GM23338 (cell line): ENCODE measurements at regions not wholly inside any gene's neighbourhood (a gene's known extent, or its start where the extent isn't known, plus 50 kb on each side); places are given as distances from the start of the nearest gene placed in this dataset.

Experiments used
- ATAC-seq: fragments of 200-7000 bp; cut with Tn5 transposase; 3 replicates; pipeline ENCODE4 v1.9.1; 2020
- DNase-seq: peaks from one replicate; pipeline ENCODE4 v3.0.0-alpha.2; 2015; ENCODE audit warnings: low spot score
- H2AFZ ChIP-seq: fragments of 200-600 bp; sonication (generic); 2 replicates; pipeline ENCODE4 v1.8.0; 2016; ENCODE audit warnings: antibody characterized with exemption, mild to moderate bottlenecking, moderate library complexity
- H3F3A ChIP-seq: fragments of 200-600 bp; sonication (generic); replicated peaks from 2 replicates; pipeline ENCODE4 v1.8.0; 2017; ENCODE audit warnings: antibody characterized with exemption, mixed run types, low read depth
- H3K27ac ChIP-seq: fragments of 200-600 bp; sonication (generic); 2 replicates; pipeline ENCODE4 v1.6.1; 2016; ENCODE audit warnings: low read depth
- H3K27me3 ChIP-seq: fragments of 200-600 bp; sonication (generic); 2 replicates; pipeline ENCODE4 v1.8.0; 2016; ENCODE audit warnings: mild to moderate bottlenecking, mixed run types, moderate library complexity; ENCODE audit not compliant: insufficient read depth
- H3K36me3 ChIP-seq: fragments of 200-600 bp; sonication (generic); 2 replicates; pipeline ENCODE4 v1.8.0; 2016; ENCODE audit warnings: mild to moderate bottlenecking; ENCODE audit not compliant: insufficient read depth
- H3K4me1 ChIP-seq: fragments of 200-600 bp; sonication (generic); 2 replicates; pipeline ENCODE4 v1.8.0; 2016; ENCODE audit warnings: mild to moderate bottlenecking, moderate library complexity; ENCODE audit not compliant: insufficient read depth
- H3K4me2 ChIP-seq: fragments of 200-600 bp; sonication (generic); 2 replicates; pipeline ENCODE4 v1.7.1; 2017; ENCODE audit warnings: mixed run types
- H3K4me3 ChIP-seq: fragments of 200-600 bp; sonication (generic); 2 replicates; pipeline ENCODE4 v1.6.1; 2016; ENCODE audit warnings: mixed run types
- H3K79me2 ChIP-seq: fragments of 200-600 bp; sonication (generic); replicated peaks from 2 replicates; pipeline ENCODE4 v1.8.0; 2017; ENCODE audit warnings: mild to moderate bottlenecking; ENCODE audit not compliant: insufficient read depth
- H3K9me2 ChIP-seq: fragments of 200-600 bp; sonication (generic); 2 replicates; pipeline ENCODE4 v1.8.0; 2017; ENCODE audit not compliant: insufficient read depth
- H4K20me1 ChIP-seq: fragments of 200-600 bp; sonication (generic); replicated peaks from 2 replicates; pipeline ENCODE4 v1.8.0; 2017; ENCODE audit warnings: mild to moderate bottlenecking; ENCODE audit not compliant: insufficient read depth
- H3K27ac Mint-ChIP-seq: 2 replicates; pipeline ENCODE4 v1.8.0; 2020; ENCODE audit warnings: inconsistent platforms, mild to moderate bottlenecking, moderate library complexity, mixed read lengths
- H3K27me3 Mint-ChIP-seq: 3 replicates; pipeline ENCODE4 v1.8.0; 2022; ENCODE audit warnings: low read depth, mild to moderate bottlenecking, moderate library complexity, mixed read lengths, inconsistent platforms; ENCODE audit not compliant: insufficient read depth, poor library complexity
- H3K36me3 Mint-ChIP-seq: 3 replicates; pipeline ENCODE4 v1.8.0; 2021; ENCODE audit warnings: low read depth, mild to moderate bottlenecking, inconsistent platforms, moderate library complexity, mixed read lengths
- H3K4me1 Mint-ChIP-seq: 3 replicates; pipeline ENCODE4 v1.8.0; 2020; ENCODE audit warnings: mild to moderate bottlenecking, inconsistent platforms, mixed read lengths
- H3K4me3 Mint-ChIP-seq: 3 replicates; pipeline ENCODE4 v1.8.0; 2021; ENCODE audit warnings: moderate library complexity, mild to moderate bottlenecking, inconsistent platforms, mixed read lengths
- H3K9me3 Mint-ChIP-seq: 3 replicates; pipeline ENCODE4 v1.8.0; 2020; ENCODE audit warnings: moderate library complexity, mild to moderate bottlenecking, inconsistent platforms, mixed read lengths
- CREB1 ChIP-seq: fragments of 250-450 bp; sonication (Bioruptor Pico); IDR thresholded peaks from 2 replicates; pipeline ENCODE4 v1.5.0; 2020; ENCODE audit warnings: low read depth, mild to moderate bottlenecking, moderate library complexity
- POLR2AphosphoS5 ChIP-seq: IDR thresholded peaks from 2 replicates; pipeline ENCODE4 v1.6.1; 2016; ENCODE audit warnings: antibody characterized with exemption, low read depth
- REST ChIP-seq: IDR thresholded peaks from one replicate; pipeline ENCODE4 v1.6.1; 2018; ENCODE audit warnings: antibody characterized with exemption; ENCODE audit not compliant: unreplicated experiment
- STAT1 ChIP-seq: IDR thresholded peaks from one replicate; pipeline ENCODE4 v1.6.1; 2016; ENCODE audit warnings: antibody characterized with exemption; ENCODE audit not compliant: unreplicated experiment
- ZNF114 ChIP-seq: fragments of 250-450 bp; sonication (Bioruptor Pico); IDR thresholded peaks from 2 replicates; pipeline ENCODE4 v1.5.0; 2020; ENCODE audit warnings: mild to moderate bottlenecking, moderate library complexity
- ZNF331 ChIP-seq: fragments of 250-450 bp; sonication (Bioruptor Pico); IDR thresholded peaks from 2 replicates; pipeline ENCODE4 v1.5.0; 2020; ENCODE audit warnings: low read depth, mild to moderate bottlenecking, moderate library complexity
- ZNF462 ChIP-seq: fragments of 250-450 bp; sonication (Bioruptor Pico); IDR thresholded peaks from 2 replicates; pipeline ENCODE4 v1.5.0; 2020; ENCODE audit warnings: mild to moderate bottlenecking, moderate library complexity
- TF ChIP-seq, protein P1 (sequence below), 2 experiments: fragments of 200-600 bp in 1 of 2; sonication (generic) in 1 of 2; conservative IDR thresholded peaks; 2 replicates each; pipeline versions ENCODE4 v1.5.1 to v1.6.1; 2016 to 2017; ENCODE audit warnings: antibody characterized with exemption in 2 of 2, low read depth in 2 of 2, mild to moderate bottlenecking in 2 of 2, moderate library complexity in 1 of 2

- TF ChIP-seq STAT1 (no peak), REST (no peak)
Measured at GRCh38 chr18:43471873-43472272, 194.6 kb upstream of the SYT4 start (continued).

- no peak overlapping the region for H3K27ac ChIP-seq
- H3K4me3 ChIP-seq: no peak overlapping the region
- H3K4me1 Mint-ChIP-seq: no peaks in the 10 kb centered on the region
- ATAC-seq (no peak), DNase-seq (no peak)
- TF ChIP-seq ZNF114 (CRISPR knock-in tag): no peak
- no peak for TF ChIP-seq ZNF331 (CRISPR knock-in tag)
- TF ChIP-seq, protein P1, sequence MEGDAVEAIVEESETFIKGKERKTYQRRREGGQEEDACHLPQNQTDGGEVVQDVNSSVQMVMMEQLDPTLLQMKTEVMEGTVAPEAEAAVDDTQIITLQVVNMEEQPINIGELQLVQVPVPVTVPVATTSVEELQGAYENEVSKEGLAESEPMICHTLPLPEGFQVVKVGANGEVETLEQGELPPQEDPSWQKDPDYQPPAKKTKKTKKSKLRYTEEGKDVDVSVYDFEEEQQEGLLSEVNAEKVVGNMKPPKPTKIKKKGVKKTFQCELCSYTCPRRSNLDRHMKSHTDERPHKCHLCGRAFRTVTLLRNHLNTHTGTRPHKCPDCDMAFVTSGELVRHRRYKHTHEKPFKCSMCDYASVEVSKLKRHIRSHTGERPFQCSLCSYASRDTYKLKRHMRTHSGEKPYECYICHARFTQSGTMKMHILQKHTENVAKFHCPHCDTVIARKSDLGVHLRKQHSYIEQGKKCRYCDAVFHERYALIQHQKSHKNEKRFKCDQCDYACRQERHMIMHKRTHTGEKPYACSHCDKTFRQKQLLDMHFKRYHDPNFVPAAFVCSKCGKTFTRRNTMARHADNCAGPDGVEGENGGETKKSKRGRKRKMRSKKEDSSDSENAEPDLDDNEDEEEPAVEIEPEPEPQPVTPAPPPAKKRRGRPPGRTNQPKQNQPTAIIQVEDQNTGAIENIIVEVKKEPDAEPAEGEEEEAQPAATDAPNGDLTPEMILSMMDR (conservative IDR thresholded peaks at IDR 0.05; ENCODE audit: low read depth in 2 of 2): no peak
- TF ChIP-seq POLR2AphosphoS5: no peak
- TF ChIP-seq REST: no peak
- no peak for TF ChIP-seq CREB1
- TF ChIP-seq ZNF462: no peak
- H2AFZ ChIP-seq: no peak overlapping the region
- no peak overlapping the region for H3K4me3 Mint-ChIP-seq
- H3K9me3 Mint-ChIP-seq: peaks cover 28% of the 10 kb centered on the region
- H4K20me1 ChIP-seq: no peaks in the 10 kb centered on the region
- H3F3A ChIP-seq: no peaks in the 10 kb centered on the region
- no peaks in the 10 kb centered on the region for H3K4me1 ChIP-seq
- no peaks in the 10 kb centered on the region for H3K79me2 ChIP-seq
- peaks cover 16% of the 10 kb centered on the region for H3K36me3 Mint-ChIP-seq
- H3K4me2 ChIP-seq: no peak overlapping the region
- H3K36me3 ChIP-seq: peaks cover 4% of the 10 kb centered on the region; the same call in 1 of the 2 replicates
- no peaks in the 10 kb centered on the region for H3K27me3 ChIP-seq
- no peaks in the 10 kb centered on the region for H3K27me3 Mint-ChIP-seq
- no peak overlapping the region for H3K27ac Mint-ChIP-seq
- H3K9me2 ChIP-seq: peaks cover 8% of the 10 kb centered on the region; the same call in 1 of the 2 replicates
Measured at GRCh38 chr18:43481069-43481468, 203.8 kb upstream of the SYT4 start.
